ENCODE measurements at regions not wholly inside any gene's neighbourhood (a gene's known extent, or its start where the extent isn't known, plus 50 kb on each side); places are given as distances from the start of the nearest gene placed in this dataset.
"Not testable (repeated sequence)": the region's sequence is repeated elsewhere in the genome, so short reads cannot be mapped to it uniquely, and the experiment has no call there.

DNA sequence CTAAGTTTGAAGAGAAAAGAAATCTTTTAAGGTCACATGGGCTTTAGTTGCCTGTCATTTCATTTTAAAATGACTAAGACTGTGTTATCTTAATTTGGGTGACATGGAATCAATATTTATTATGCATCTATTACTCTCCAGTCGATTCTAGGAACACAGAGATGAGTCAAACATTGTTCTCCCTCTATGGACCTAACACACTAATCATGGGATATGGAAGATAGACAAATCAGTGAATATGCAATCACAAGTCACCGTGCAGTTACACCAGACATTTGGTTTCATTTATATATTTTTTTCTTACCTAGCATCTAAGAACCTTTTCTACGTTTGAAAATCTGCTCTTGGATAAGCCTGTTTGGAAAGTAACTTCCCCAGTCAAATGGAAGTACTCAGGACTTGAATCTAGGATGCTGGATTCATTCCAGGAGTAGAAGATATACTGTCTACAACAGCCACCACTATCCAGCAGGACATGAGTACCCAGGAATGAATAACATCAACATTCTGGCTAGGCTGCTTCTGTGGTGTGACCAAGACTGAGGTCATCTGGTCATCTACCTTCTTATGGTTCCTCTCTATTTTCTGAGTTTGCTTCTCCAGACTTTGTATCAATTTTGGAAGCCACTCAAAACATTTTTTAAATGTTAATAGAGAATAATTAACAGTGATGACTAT is 902.9 kb upstream of the LRRN3 start:
- DNase-seq: no peak

DNA sequence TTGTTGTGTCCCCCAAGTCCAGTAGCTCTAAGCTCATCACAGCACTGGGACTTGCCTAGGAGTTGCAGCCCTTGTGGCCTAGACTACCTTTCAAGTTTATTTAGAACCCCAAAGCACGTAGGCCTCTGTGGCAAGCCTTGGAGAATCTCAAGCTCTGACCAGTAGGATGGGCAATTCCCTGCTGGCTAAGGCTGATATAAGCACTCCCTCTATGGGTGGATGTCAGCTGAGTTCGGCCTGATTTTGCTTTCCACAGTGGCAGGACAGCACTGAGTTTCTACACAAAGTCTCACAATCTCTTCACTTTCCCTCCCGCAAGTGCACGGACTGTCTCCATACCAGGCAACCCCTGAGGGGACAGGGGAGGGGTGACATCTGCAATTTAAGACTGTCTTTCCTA is 886.4 kb upstream of the LRRN3 start:
- no peak for DNase-seq

DNA sequence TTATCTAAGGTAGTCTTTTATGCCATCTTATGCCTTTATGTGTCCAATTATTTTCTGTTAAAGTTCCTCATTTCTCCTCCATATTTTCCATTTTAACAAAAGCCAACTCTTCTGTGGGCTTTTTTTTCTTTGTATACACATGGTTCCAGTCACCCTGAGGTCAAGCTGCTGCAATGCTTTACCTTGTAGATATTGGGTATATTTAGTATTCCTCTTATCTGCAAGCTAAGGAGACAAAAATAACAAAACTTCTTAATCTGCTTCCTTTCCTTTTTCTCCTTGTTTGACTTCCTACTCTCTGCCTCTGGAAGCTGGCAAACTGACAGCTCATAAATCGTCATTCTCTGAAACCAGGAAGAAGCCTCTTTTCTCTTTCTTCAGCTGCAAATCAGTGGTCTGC is 885.0 kb upstream of the LRRN3 start:
- no peak for DNase-seq

DNA sequence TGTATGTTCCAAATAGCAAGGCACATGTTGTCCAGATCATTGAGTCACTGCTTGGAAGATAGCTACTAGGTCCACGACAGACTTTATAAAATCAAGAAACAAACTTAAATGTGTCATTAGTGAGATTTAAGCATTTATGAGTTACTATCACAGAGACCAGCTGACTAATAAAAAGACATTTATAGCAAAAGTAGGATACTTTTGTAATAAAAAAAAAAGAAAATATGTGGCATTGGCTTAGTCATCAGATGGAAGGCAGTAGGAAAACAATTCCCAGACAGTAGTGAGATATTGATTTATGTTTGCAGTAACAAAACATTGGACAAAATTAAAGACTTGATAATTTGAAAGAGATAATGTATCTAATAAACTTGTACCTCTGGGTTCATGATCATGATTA is 881.0 kb upstream of the LRRN3 start:
- DNase-seq: no peak

DNA sequence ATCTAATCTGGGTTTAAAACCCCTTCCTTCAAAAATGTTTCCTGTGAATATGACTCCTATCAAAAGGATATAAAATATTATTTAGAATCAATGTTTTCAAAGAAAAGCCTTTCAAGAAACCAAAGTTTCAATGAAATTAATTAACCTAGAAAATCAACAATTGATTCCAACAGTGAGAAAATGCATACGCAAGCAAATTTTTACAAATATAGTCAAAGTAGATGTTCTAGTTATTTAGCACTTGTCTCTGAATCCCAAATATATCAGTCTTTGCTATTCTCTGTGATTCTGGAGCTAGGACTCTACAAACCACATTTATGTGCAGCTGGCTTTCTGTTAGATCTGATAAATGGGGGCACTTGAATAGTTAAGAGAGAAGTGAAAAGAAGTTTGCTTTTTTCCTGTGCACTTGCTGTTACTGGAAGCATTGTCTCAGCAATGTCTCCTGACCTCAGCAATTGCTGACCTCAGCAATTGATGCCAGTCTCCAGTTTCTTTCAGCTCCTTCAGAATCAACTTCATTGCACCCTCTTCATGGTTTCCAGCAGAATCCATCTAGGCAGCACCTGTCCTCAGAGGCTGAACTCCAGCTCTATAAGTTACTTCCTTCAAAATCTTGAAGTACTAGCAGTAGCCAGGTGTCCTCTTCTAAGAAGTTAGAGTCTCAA is 879.9 kb upstream of the LRRN3 start:
- DNase-seq: no peak

DNA sequence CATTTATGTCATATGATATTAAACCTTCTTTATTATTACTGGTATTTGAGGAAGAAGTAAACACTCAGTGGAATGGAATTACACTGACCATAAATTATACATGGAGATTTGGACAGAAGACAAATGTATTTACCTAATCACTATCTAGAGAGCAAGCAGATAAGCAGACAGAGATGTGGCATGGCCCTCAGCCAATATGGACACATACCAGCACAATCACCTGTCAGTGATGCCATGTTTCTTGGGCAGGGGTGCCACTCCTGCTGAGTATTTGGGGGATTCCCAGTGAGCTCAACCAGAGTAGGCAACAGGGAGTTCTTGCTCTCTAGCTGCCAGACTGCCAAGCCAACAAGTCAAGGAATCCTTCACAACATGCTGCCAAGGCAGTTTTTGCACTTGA is 866.3 kb upstream of the LRRN3 start:
- DNase-seq: no peak

DNA sequence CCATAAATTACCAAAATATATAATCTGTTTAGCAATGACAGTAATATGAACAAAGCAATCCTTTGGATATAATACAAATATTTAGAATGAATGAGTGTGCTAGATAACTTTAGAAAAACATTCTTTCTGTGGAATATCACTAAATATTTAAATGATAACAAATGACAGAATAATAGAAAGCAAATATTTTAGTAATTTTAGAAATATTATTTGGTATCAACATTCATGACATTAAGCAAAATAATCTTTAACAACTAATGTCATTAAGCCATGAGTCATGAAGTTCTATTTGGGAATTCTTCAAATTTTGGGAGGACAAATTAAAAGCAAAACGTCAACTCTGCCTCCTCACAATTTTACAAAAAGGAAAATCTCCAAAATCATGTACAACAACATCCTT is 844.8 kb upstream of the LRRN3 start:
- no peak for DNase-seq

DNA sequence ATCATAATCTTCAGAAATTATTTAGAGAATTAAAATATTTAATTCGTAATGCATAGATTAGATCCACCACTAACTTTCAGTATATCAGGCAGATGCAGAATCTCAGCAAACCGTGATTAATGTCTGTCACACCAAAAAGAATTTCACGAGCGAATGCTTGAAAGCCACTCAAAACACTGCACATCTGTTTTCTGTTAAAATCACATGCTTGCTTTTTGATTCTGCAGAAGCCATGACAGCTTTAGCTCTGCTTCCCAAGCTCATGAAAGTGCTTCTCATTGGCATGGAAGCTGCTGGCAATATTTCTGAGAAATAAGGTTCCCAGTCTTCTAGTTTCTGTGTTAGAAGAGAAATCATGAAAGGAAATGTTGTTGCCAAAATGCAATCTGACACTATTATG is 837.8 kb upstream of the LRRN3 start:
- DNase-seq: no peak

DNA sequence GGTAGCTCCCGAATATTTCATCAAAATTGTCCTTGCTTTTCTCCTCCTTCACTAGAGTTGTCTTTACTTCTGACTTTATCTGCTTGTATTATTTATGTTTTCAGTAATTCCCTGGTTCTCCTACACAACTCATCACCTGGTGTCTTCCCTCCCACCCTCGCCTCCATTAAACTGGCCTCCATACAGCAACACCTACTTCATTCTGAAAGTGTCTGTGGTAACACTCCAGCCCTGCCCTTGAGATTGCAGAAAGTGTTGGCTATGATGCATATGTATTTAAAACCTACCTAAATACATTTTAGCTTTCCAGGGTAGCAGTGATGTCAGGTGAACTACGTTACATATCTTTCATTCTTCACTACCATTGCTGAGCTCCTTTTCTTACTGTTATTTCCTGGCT is 833.3 kb upstream of the LRRN3 start:
- DNase-seq: no peak

DNA sequence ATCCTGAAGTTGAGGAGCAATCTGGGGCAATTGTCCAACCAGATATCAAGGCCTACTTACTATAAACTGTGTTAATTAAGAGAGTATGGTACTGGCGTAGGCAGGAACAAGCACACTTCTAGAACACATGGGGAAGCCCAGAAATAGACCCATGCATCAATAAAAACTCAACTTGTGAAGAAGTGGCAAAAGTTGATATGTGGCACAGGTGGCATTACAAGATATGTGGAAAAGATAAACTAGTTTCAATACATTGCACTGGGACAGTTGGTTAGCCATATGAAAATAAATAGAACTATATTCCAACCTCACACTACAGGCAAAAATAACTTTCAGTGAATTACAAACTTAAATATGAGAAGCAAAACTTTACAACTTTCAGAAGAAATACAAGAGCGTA is 828.7 kb upstream of the LRRN3 start:
- DNase-seq: no peak

DNA sequence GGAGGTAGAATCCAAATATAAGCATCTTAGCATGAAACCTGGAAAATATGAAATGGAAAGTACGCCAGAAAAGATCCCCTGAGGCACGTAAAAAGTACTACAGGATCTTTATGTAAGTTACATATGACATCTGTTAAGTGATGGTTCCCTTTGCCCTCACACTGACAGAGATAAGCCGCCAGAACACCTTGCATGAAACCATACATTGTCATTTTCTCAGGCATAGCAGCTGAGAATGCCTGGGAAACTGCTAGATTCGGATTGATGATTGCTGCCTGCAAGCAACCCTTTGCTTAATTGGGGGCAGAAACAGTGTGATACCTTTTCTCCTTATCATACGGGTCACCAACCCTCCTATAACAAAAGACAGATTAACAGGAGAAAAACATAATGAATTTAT is 826.6 kb upstream of the LRRN3 start:
- DNase-seq: no peak

DNA sequence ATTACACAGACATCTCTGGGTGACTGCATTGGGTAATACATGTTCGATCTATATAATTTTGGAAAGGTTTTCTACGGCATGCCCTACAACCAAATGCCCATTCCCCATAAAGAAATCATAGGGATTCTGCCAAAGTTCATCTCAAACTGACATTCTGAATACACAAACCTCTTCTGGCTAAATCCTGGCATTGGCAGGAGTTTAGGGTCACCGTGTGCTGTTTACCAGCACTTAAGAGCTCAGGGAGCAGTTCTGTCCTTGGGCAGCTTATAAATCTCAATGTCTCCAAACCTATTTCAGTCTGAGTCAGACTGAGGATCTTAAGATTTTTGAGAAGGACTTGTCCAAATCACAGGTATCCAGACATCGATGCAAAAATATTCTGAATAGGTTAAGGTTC is 809.6 kb upstream of the LRRN3 start:
- no peak for DNase-seq

DNA sequence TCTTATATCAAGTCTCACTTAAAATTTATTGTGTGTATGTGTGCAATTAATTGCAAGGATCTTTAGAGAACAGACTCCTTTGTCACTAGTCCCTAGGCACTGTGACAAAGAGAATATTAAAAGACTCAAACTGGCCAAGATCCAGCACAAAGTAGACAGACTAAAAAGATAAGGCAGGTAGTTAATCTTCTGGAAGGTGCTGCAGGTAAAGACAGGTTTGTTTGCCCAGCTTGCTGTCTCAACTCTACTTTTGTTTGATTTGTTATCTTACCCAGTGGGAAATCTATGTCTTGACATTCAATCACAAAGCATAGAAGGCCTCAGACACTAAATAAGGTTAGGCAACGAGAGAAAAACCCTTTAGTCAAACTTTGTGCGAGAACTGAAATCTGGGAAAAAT is 807.9 kb upstream of the LRRN3 start:
- no peak for DNase-seq

DNA sequence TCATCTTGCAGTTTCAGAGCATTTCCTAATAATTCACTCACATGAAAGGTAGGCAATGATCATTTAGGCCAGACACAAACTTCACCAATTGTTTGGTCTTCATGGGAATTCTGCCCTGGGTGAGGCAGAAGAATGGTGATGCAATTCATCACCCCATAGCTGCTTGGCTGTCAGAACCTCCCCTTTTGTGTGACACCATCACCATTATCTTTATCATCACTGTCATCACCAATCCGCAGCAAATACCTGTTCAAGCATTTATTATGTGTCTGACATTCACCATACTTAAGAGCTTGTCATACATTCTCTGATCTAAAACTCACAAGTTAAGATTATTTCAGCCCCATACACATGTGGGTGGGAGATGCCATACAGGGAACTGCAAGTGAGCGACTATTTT is 799.5 kb upstream of the LRRN3 start:
- DNase-seq: no peak

DNA sequence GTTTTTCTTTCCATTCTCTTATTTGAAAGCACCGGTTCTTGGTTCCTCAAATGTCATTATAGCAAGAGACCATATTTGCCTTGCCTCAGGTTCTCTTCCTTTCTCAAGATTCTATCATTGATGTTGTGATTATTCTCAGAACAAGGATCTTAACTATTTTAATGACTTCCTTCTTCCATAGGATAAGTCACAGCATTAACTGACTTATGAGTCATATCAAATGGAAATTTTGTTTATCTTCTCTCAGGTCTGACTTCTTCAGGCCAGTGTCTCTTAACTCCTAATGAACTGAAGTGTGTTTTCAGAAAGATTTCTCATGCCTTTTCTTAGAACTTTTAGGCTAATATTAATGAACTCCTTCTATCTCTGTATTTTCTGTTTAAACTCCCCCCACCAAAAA is 794.6 kb upstream of the LRRN3 start:
- DNase-seq: no peak

DNA sequence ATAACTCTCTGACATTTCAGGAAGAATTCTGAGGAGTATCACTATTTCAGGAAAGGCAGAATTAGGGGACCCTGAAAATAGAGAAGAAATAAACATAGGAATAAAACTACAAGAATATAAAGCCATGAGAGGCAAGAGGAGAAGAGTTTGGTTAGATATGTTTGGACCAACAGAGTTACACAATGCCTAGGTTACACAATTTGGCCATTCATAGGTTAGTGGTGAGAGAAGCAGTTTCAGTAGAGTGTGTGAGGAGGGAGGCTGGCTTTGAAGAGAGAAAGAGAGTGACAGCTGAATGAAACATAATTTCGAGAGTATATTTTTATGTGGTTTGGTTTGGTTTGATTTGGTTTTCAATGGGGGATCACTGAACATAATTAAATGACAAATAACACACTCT is 783.2 kb upstream of the LRRN3 start:
- DNase-seq: no peak

DNA sequence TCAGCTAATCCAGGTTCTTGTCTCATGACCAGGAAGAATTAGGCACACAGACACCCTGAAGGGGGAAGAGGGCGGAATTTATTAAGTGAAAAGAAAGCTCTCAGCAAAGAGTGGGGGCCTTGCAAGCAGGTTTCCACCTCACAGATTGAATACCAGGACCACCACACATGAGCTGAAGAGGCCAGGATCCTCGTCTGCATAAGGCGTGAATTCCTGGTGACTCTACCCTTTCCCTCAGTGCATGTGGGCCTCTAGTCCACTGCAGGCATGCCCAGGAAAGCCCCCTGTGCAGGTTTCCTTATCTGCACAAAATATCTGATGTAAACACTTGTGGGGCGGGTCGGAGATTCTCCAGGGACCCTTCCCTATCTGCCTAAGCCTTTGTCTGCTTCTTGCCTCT is 782.1 kb upstream of the LRRN3 start:
- DNase-seq: no peak

DNA sequence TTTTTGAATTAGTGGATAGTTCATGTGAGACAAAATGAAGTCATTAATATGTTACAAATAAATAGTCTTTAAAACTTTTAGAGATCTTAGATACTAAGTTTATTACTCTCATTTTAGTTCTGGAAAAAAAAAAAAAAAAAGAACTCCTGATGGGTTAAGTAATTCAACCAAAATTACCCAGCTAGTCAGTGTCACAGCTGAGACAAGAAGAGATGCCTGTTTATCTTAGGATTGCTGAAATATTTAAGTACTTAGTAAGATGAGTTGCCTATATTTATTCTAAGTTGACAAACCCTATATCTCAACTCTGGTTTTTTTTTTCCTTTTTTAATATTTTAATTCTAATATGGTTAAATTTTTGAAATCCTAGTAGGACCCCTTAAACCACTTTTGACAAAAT is 781.0 kb upstream of the LRRN3 start:
- DNase-seq: no peak

DNA sequence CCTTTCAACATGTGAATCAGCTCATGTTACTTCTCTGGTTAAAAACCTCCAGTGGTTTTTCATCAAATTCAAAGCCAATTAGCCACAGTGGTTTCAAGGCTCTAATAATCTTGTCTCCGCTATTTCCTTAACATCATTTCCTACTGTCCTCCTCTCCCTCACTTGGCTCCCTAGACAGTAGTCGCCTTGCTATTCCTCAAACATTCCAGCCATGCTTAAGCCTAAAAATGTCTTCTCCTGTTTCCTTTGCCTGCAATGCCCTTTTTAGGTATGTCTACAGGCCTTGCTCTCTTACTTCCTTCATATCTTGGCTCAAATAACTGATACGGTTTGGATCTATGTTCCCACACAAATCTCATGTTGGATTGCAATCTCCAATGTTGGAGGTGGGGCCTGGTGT is 779.4 kb upstream of the LRRN3 start:
- DNase-seq: no peak

DNA sequence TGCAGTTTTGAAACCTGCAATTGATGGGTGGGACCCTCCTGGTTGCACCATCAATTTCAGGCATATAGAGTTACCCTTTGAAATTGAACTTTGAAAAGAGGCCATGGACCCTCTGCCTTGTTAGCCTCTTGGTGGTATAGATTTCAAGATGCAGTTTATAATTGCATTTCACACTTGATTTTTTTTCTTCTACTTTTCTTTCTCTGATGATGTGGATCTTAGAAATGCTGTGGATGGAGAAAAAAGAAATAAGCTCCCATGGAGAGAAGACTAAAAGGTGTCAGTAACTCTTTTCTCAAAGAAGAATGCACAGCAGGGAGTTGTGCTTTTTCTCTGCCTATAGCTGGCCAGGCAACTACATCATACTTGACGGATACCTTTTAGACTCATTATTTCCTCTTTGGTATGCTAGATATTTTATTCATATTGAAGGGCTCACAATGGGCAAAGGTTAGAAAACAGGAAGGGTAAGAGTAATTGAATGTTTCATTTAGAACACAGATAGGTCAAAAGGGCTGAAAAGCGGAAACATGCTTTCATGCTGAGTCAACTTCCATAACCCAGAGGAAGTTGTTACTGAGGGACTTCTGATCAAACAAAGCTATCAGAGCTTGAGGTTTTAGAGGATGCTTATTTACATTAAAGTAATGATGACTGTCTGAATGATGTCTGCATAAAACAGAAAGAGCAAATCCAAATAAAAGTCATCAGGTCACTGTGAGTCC is 773.2 kb upstream of the LRRN3 start:
- DNase-seq: no peak

DNA sequence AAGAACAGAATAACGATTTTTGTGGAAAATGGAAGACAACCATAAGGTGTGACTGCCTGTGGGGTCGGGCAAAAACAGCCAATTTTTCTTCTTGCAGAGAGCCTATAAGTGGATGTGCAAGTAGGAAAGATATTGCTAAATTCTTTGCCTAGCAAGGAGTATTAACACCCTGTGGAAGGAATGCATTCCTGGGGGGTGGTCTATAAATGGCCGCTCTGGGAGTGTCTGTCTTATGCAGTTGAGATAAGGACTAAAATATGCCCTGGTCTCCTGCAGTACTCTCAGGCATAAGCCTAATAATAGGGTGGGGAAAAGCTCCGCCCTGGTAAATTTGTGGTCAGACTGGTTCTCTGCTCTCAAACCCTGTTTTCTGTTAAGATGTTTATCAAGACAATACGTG is 770.6 kb upstream of the LRRN3 start:
- not testable (repeated sequence) for DNase-seq

DNA sequence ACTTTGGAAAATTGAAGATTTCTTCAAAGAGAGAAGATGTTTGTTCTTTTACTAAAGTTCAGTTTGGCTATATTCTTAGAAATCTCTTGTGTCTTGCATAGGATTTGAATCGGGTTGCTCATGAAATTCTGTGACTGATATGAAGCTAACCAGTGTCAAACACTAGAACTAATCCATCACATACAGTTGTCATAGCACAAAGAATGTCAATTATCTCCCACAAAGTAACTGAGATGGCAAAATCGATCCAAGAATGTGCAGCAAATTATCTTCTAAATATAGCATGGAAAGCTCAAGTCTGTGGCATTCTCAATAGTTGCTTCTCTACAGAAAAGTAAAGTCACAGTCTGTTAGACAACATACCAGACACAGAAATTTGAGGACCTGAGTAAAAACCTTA is 768.1 kb upstream of the LRRN3 start:
- DNase-seq: no peak

DNA sequence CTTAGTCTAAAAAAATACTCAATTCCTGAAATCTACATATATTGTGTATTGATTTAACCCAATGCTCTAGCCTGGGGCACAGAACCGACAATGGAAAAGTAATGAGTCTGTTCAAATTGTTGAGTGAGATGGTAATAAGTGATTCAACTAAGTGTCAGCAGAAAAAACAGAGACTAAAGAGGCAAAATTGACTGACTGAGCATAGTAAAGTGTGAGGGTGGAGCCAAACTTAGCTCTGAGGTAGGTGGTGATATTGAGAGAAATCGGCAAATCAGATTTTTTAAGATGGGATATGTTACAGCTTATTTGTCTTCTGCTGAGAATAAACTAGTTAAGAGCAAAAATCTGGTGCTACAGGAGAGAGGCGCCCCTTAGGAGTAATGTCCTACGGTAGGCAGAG is 764.0 kb upstream of the LRRN3 start:
- no peak for DNase-seq

DNA sequence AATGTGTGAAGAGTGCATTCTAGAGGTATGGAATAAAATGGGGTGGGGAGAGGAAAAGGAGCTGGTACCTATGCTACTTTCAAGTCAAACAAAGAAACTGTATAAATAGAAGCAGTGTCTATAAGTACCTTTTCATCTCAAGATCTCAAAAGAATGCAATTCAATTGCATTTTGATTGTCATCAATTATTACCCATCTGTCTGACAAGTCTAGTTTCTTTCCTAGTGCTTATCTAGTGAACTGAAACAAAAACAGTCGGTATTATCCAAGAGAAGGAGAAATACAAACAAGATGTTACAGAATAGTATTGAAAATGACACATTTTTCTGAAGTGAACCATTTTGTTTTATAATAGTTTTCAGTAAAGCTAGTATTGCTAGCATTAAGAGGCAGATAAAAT is 754.5 kb upstream of the LRRN3 start:
- no peak for DNase-seq

DNA sequence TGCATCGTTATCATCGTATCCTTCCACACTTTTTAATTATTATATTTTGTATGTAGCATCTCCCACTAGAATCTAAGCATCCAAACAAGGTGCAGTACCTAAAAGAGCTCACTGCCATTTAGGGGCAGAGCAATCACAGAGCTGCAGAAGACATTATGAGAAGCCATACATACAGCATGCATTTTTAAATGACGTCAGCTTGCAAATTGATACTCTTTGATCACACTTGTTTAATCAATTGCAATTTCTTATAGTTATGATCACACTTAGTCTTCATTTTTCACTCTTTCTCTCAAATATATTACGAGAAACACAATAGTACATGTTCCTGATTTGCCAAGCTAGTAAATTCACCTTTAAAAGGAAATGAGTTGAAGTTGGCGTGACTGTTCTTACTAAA is 753.3 kb upstream of the LRRN3 start:
- DNase-seq: no peak
